SU-DHL-6 (cell line): ENCODE measurements at regions not wholly inside any gene's neighbourhood (a gene's known extent, or its start where the extent isn't known, plus 50 kb on each side); places are given as distances from the start of the nearest gene placed in this dataset.

Experiments
- H2AFZ ChIP-seq: fragments of 200-600 bp; sonication (generic); 2 replicates; pipeline ENCODE4 v1.6.1; 2014; ENCODE audit warnings: low read depth, mild to moderate bottlenecking, moderate library complexity, mixed read lengths, antibody characterized with exemption, low read length; ENCODE audit not compliant: severe bottlenecking
- H3F3A ChIP-seq: fragments of 200-600 bp; shearing (Covaris generic); 2 replicates; pipeline ENCODE4 v1.6.0; 2016; ENCODE audit warnings: antibody characterized with exemption, mild to moderate bottlenecking; ENCODE audit not compliant: insufficient read depth
- H3K27ac ChIP-seq: fragments of 200-600 bp; sonication (generic); 2 replicates; pipeline ENCODE4 v1.5.1; 2016; ENCODE audit warnings: low read depth, mild to moderate bottlenecking, low read length, moderate library complexity, mixed read lengths
- H3K27me3 ChIP-seq: fragments of 200-600 bp; sonication (generic), shearing (Covaris generic); 2 replicates; pipeline ENCODE4 v1.6.0; 2014; ENCODE audit warnings: mild to moderate bottlenecking, low read length
- H3K36me3 ChIP-seq: fragments of 200-600 bp; sonication (generic); 2 replicates; pipeline ENCODE4 v1.6.1; 2014; ENCODE audit warnings: mild to moderate bottlenecking, low read length, mixed read lengths
- H3K4me2 ChIP-seq: fragments of 300-600, 200-600 bp; shearing (Covaris generic), sonication (generic); 2 replicates; pipeline ENCODE4 v1.6.0; 2014; ENCODE audit warnings: low read length, low read depth, mild to moderate bottlenecking; ENCODE audit not compliant: poor library complexity, severe bottlenecking
- H3K4me3 ChIP-seq: fragments of 200-600 bp; sonication (generic); 2 replicates; pipeline ENCODE4 v1.5.1; 2014; ENCODE audit warnings: antibody characterized with exemption, low read length, mild to moderate bottlenecking, mixed read lengths; ENCODE audit not compliant: insufficient read depth, poor library complexity, severe bottlenecking
- H3K79me2 ChIP-seq: fragments of 200-600 bp; sonication (generic); 2 replicates; pipeline ENCODE4 v1.6.1; 2014; ENCODE audit warnings: mild to moderate bottlenecking, low read length, moderate library complexity; ENCODE audit not compliant: insufficient read depth
- H3K9ac ChIP-seq: fragments of 200-600 bp; sonication (generic); 2 replicates; pipeline ENCODE4 v1.7.0; 2014; ENCODE audit warnings: mild to moderate bottlenecking, low read length
- H3K9me2 ChIP-seq: fragments of 200-600 bp; sonication (generic); replicated peaks from 2 replicates; pipeline ENCODE4 v1.6.1; 2014; ENCODE audit warnings: low read length; ENCODE audit not compliant: insufficient read depth
- H3K9me3 ChIP-seq: fragments of 200-600 bp; sonication (generic); 2 replicates; pipeline ENCODE4 v1.6.1; 2014; ENCODE audit warnings: low read length, mixed read lengths; ENCODE audit not compliant: insufficient read depth
- H4K20me1 ChIP-seq: fragments of 200-600 bp; sonication (generic); 2 replicates; pipeline ENCODE4 v1.6.1; 2014; ENCODE audit warnings: low read depth, mild to moderate bottlenecking, antibody characterized with exemption, low read length, moderate library complexity, mixed read lengths
- CTCF ChIP-seq: fragments of 200-600 bp; sonication (generic); IDR thresholded peaks from one replicate; pipeline ENCODE4 v1.5.1; 2017; ENCODE audit warnings: antibody characterized with exemption, mild to moderate bottlenecking, low read length, moderate library complexity; ENCODE audit not compliant: insufficient read depth, poor library complexity, severe bottlenecking
- EZH2phosphoT487 ChIP-seq: fragments of 200-600 bp; sonication (generic), shearing (Covaris generic); conservative IDR thresholded peaks from 2 replicates; pipeline ENCODE4 v1.6.1; 2018; ENCODE audit warnings: mild to moderate bottlenecking, antibody characterized with exemption, low read length, moderate library complexity, mixed read lengths

- Histone ChIP-seq H3K4me3 (no peak overlapping the region), H3K36me3 (no peaks in the 10 kb centered on the region), H2AFZ (no peak overlapping the region), H3K9me3 (no peaks in the 10 kb centered on the region), H3K27ac (no peak overlapping the region), H3K79me2 (no peaks in the 10 kb centered on the region), H3K27me3 (no peaks in the 10 kb centered on the region; the same call in 1 of the 2 replicates), H3F3A (no peaks in the 10 kb centered on the region), H3K4me2 (no peak overlapping the region), H3K9ac (no peak overlapping the region), H4K20me1 (no peaks in the 10 kb centered on the region), H3K9me2 (no peaks in the 10 kb centered on the region; the same call in 1 of the 2 replicates)
- TF ChIP-seq EZH2phosphoT487 (no peak), CTCF (no peak)
Measured at GRCh38 chr12:28626504-28626903, 436.2 kb downstream of the CCDC91 start.

GRCh38 chr12:28629691-28630090 lies 439.4 kb downstream of the CCDC91 start:
- H3K4me3 ChIP-seq: no peak overlapping the region
- H3K79me2 ChIP-seq: no peaks in the 10 kb centered on the region
- TF ChIP-seq CTCF (no peak), EZH2phosphoT487 (no peak)
- no peak overlapping the region for H3K4me2 ChIP-seq
- no peak overlapping the region for H3K9ac ChIP-seq
- no peaks in the 10 kb centered on the region for H3F3A ChIP-seq
- no peak overlapping the region for H2AFZ ChIP-seq
- no peaks in the 10 kb centered on the region for H4K20me1 ChIP-seq
- no peaks in the 10 kb centered on the region for H3K27me3 ChIP-seq
- H3K27ac ChIP-seq: no peak overlapping the region
- no peaks in the 10 kb centered on the region for H3K9me2 ChIP-seq
- no peaks in the 10 kb centered on the region for H3K36me3 ChIP-seq
- H3K9me3 ChIP-seq: no peaks in the 10 kb centered on the region

- Histone ChIP-seq H3K9me2 (no peaks in the 10 kb centered on the region), H3K27me3 (no peaks in the 10 kb centered on the region), H3F3A (no peaks in the 10 kb centered on the region), H3K9me3 (no peaks in the 10 kb centered on the region), H3K9ac (no peak overlapping the region), H3K4me2 (no peak overlapping the region), H3K36me3 (no peaks in the 10 kb centered on the region), H4K20me1 (no peaks in the 10 kb centered on the region), H2AFZ (peak overlapping the region; percentile 50), H3K27ac (no peak overlapping the region), H3K79me2 (no peaks in the 10 kb centered on the region), H3K4me3 (no peak overlapping the region)
- no peak for TF ChIP-seq CTCF
- no peak for TF ChIP-seq EZH2phosphoT487
Measured at GRCh38 chr12:28631831-28632230, 441.6 kb downstream of the CCDC91 start.
